Esophagus squamous epithelium (tissue), 4 donors: ENCODE measurements at regions not wholly inside any gene's neighbourhood (a gene's known extent, or its start where the extent isn't known, plus 50 kb on each side); places are given as distances from the start of the nearest gene placed in this dataset.

Experiments used
- POLR2A ChIP-seq, 4 donors: fragments of 450-650 bp; IDR thresholded peaks; one replicate each; pipeline ENCODE4 v1.6.1; 2017; ENCODE audit warnings: antibody characterized with exemption in 4 of 4, mild to moderate bottlenecking in 4 of 4, moderate library complexity in 3 of 4
- TF ChIP-seq, protein P1 (sequence below), 6 experiments: fragments of 450-650 bp in 4 of 6; fragments of 200-600 bp in 2 of 6; sonication (generic) in 2 of 6; IDR thresholded peaks; one replicate each; pipeline ENCODE4 v1.5.1; 2016 to 2019; ENCODE audit warnings: antibody characterized with exemption in 6 of 6, mild to moderate bottlenecking in 4 of 6, moderate library complexity in 4 of 6

DNA sequence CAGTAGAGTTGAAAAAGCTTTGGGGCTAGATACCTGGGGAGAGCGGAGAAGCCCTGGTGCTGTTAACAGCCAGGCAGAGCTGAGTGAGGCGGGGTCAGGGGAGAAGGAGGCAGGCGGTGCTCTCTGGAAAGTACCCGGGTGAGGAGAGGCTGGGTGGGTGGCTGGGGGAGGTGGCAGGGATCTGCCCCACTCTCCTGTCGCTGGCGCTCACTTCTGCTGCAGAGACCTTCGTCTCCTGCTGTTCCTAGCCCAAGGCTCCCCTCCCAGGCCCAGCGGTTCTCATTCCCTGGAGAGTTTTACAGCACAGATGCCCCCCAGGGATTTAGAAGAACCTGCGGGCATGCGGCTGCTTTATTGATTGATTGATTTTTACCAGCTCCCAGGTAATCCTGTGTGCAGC is 302.8 kb downstream of the IRF8 start:
- TF ChIP-seq, protein P1, sequence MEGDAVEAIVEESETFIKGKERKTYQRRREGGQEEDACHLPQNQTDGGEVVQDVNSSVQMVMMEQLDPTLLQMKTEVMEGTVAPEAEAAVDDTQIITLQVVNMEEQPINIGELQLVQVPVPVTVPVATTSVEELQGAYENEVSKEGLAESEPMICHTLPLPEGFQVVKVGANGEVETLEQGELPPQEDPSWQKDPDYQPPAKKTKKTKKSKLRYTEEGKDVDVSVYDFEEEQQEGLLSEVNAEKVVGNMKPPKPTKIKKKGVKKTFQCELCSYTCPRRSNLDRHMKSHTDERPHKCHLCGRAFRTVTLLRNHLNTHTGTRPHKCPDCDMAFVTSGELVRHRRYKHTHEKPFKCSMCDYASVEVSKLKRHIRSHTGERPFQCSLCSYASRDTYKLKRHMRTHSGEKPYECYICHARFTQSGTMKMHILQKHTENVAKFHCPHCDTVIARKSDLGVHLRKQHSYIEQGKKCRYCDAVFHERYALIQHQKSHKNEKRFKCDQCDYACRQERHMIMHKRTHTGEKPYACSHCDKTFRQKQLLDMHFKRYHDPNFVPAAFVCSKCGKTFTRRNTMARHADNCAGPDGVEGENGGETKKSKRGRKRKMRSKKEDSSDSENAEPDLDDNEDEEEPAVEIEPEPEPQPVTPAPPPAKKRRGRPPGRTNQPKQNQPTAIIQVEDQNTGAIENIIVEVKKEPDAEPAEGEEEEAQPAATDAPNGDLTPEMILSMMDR (IDR thresholded peaks at IDR 0.05), result no peak
- no peak for TF ChIP-seq POLR2A (IDR thresholded peaks at IDR 0.05)
